T-helper 9 cell (primary cell): ENCODE measurements at regions not wholly inside any gene's neighbourhood (a gene's known extent, or its start where the extent isn't known, plus 50 kb on each side); places are given as distances from the start of the nearest gene placed in this dataset.
"Not testable (repeated sequence)": the region's sequence is repeated elsewhere in the genome, so short reads cannot be mapped to it uniquely, and the experiment has no call there.

Experiments used
- DNase-seq: peaks from one replicate; pipeline ENCODE4 v3.0.0-alpha.2; 2020

DNA sequence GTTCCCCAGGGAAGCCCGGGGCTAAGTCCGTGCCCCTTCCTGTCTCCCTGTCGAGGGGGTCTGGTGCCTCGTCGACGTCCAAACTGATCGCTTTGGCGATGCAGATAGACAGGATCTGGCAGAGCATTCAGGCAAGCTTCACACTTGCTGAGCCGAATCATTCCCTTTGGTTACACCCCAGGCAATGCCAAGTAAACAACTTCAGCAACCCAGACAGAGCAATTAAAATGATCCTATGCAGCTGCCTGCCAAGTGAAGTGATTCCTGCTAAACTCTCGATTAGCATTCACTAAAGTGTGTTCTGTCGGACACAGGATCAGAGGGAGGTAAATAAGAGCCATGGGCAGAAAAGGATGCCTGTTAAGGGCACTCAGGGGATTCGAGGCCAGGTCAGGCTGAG, 108.2 kb upstream of the RAB12 start:
- no peak for DNase-seq

DNA sequence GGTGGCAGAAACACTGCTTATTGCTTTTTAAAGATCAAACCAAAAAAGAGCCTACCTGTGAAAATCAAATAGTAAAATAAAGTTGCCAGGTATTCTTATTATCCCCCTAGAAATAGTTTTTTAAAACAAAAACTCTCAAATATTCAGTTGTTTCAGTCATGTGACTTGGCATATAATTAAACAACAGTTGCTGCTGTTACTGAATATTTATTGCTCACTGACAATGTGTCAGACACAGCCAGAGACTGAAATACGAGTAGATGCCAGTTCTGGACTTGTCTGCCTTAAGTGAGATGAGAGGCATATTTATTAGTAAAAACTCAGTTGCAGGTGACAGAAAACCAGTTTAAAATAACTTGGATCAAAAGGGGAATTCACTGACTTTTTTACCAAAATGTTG, 106.0 kb upstream of the RAB12 start:
- no peak for DNase-seq

DNA sequence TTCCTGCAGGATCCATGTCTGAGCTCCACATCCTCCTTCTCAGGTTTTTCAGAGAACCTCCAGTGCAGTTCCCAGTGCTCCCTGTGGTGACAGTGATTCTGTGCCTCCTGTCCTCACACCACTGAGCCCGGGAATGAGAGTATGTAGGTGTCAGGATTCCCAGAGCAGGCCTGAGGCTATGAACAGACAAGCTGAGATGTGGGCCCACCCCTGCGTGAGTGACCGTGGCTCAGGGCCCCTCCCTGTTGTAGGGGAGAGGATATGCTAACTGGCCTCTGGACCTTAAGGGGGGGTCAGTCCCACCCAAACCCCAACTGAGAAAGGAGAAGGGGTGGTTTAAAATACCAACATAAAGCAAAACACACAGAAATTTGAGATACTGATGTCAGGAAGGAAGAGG, 104.8 kb upstream of the RAB12 start:
- DNase-seq, result no peak

DNA sequence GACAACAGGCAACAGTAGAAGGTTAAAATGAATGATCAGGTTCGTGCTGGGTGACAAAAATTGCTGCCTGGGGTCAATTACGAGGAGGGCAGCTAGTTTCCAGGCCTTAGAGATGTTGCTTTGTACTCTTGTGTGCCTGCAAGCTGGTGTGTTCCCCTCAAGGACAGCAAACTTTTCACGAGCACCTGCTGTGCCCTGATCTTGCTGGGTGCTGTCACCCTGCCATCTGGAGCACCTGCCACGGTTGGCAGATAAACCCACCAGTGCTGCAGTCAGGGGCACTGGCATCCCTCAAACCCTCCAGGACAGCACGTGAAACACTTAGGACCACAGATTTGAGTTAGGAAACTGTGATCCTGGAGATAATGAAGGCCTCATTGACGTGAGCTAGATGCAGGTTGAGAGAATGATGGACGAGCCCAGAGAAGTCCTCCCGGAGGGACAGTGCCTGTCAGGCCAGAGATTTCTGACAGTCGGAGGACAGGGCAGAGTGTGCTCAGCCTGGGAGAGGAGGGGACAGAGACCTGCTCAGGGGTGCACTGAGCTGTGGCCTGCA, 104.3 kb upstream of the RAB12 start:
- no peak for DNase-seq

DNA sequence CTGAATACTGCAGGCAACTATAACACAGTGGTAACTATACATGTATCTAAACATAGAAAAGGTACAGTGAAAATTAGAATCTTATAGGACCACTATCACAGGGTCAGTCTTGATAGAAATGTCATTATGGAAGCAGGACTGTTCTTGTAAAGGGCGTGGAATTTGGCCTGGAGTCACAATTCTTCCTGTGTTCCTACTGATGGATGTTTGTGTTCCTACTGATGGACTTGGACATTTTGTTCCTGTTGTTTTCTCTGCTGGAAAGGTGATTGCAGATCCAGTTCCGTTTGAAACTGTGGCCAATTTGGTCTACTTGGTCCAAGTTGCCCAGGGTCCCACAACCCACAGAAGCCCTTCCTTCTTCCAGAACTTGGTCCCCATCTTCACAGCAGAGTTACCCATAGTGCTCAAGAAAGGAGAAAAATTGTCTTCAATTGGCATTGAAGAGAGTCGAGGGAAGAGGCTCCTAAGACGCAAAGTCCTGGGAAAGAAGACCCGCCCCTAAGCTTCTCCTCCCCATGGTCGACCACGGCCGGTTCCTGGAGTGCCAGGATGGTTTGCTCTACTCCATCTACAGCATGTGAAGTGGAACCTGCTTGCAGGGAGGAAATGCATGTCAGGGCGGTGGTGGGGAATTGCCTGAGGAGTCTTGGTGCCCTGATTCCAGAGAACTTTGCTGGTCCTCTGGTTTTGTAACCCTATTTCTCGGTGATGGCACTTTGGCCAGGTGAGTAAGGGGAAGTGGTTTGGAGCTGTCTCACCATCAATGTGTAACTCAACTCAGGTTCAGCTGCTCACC, 102.8 kb upstream of the RAB12 start:
- no peak for DNase-seq

DNA sequence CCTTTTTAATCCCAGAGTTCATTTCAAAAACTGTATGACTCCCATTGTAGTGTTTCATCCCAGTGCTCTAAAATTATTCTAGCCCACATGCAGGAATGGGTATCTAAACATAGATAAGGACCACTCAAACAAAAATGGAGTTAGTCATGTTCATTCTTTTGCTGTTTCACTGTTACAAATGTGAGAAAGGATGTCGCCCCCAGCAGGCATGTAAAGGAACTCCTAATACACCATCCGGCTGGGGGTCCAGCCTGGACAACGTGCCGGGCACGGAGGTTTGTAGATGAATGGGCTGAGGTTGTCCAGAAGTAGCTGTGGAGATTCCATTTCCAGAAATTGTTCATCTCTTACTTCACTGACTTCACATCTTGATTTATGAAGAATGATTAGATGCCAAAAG, 101.9 kb upstream of the RAB12 start:
- no peak for DNase-seq

DNA sequence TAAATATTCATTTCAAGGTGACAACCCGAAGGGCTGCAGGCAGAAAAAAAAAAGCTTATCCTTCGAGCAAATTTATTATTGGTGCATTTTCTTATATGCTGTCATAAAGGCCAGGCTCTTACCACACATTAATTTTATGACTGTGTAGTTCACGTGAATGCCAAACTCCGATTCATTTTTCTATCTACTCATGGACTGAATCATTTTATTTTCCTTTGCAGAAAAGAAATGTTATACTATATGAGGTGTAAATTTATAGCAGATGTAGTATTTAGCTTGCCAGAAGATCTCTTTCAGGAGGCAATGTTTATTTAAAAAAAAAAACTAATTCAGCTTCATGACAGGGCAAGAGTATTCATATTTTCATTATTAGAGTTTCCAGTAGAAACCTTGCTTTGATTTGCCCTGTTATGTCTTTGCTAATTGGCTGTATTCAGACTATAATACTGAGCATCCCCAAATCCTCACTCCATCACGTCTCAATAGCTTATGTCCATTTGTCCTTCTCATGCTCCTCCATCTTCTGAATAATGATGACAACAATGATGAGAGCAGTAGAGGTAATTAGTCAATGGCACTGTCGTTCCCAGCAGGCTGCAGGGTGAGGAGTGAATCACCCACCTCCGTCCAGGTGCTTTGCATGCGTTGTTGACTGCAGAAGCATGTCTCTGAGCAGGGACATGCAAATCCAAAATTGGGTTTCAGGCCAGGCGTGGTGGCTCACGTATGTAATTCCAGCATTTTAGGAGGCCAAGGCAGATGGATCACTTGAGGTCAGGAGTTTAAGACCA, 101.1 kb upstream of the RAB12 start:
- DNase-seq, result no peak

DNA sequence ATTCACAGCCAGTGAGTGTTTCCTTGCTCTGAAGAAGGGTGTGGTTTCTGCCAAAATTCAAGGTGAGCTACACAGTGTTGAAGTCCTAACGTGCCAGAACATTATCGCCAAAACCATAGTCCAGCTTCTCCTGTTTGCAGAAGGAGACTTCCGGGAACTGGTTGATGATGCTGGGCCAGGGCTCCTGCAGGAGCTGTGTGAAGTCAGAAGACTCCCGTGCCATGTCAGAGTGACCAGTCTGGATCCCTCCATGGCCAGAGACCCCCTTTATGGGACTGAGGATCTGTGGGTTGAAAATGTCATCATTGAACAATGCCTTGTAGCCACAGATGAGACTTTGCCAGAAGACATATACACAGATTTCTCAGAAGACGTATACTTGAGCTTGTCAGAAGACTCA, 96.0 kb upstream of the RAB12 start:
- DNase-seq, result no peak

DNA sequence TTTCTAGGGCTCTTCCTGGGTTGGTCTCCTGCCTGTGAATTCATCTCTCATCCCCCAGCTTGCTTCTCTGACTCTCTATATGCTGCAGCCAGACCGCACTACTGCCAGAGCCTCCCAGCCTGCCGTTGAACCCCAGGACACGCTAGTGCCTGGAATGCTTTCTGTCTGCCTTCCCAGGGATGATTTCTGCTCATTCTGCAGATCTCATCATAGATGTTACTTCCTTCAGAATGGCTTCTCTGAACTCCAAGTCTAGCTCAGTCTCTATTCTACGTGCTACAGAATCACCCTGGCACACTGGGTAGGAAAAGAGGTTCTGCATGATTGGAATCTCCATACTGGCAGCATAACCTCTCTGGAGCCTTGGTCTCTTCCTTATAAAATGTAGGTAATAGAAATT, 94.8 kb upstream of the RAB12 start:
- no peak for DNase-seq

DNA sequence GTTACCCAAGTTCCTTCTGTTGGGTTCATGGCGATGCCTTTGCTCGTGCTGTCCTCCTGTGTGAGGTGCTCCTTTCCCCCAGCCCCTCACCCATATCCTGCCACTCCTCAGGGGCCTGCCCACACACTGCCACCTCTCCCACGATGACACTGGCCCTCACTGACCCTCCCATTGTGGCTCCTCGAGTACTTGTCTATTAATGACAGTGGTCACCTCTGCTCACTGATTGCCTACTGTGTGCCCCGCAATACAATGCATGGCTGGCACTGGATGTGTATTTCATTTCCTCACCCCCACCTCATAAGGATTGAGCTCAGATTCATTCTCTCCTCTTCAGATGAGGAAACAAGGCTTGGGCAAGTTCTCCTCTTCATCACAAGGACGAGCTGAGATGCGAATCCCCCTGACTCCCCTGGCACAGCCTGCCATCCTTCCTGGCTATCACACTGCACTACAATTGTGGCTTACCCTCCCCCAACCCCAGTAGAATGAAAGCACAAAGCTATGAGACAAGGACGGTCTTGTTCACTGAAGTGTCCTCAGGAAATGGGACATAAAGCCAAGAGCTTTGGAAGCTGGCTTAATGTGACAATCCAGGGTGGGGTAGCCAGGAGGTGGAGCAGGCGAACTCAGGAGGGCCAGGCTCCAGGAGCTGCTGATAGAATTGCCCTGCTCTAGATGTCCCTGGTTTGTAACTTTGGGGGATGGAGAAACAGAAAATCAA, 93.9 kb upstream of the RAB12 start:
- no peak for DNase-seq

DNA sequence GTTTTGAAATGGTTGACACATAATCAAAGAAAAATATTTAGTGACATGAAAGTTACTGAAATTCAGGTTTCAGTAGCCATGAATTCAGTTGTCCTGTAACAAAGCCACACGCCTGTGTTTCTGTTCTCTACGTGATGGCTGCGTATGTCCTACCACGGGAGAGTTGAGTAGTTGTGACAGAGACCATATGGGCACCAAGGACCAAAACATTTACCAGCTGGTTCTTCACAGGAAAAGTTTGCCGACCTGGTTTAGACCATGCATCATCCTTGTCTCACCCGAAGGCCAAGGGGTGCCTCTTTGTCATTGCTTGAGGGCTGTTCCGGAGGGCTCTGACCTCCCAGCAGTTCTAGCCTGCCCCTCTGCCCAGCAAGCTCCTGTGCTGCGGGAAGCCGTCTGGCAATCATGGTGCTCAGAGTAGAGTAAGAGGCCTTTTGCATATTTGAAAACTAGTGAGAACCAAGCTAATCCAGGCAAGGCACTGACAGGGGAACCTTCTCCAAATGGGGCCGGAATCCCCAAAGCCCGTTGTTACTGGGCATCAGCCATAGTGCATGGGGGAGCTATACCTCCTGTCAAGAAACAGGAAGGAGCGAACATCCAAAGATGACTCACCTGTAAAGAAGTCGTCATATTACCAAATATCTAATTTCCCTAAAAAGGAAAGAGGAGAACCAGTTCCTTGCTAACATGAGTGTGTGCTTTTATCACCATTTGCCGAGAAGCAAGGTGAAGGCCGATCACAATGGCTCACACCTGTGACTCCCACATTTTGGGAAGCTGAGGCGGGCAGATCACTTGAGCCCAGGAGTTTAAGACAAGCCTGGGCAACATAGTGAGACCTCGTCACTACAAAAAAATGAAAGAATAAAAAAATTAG, 92.6 kb upstream of the RAB12 start:
- no peak for DNase-seq

DNA sequence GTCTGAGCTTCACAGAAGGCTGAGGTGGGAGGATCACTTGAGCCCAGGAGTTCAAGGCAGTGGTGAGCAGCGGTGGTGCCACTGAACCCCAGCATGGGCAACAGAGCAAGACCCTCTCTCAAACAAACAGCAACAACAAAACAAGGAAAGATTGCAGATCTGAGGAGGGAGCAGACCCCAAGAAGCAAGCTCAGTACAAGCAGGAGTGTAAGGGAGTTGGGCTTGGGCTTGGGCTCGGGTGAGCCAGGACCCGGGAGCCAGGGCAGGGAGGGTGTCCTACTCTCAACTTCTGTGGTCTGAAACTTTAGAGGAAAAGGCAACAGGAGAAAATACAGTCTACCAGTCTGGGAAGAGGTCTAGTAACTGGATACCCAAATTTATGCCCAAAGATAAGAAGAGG, 92.0 kb upstream of the RAB12 start:
- no peak for DNase-seq

DNA sequence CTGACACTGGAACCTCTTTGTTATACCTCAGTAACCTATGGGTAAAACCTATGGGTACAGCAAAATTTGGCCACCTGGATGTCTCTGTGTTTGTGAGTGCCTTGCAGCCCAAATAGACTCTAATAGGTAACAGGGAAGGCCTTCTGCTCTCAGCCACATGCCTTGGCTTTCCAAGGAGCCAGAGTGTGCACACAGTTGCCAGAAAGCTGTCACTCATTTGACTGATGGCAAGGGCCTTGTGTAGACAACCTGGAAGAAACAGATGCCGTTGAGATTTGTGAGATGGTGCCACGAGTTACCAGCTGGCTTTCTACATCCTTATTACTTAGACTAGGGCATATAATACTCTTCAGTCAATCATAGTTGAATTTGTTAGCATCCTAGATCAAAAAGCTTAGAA, 90.1 kb upstream of the RAB12 start:
- no peak for DNase-seq

DNA sequence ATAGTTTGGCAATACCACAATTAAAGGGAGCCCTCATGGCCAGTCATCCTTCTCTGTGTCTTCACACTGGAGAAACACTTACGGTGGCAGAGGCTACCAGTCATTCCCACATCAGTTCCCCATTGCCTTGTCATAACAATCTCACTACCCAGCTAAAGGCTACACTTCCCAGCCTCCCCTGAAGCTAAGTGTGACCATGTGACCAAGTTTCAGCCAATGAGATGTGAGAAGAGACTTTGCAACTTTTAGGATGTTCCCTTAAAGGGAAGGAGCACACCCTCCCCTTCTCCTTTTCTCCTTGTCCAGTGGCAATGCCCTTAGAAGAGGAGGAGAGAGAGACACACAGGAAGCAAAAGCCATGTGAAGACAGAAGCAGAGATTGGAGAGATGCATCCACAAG, 89.0 kb upstream of the RAB12 start:
- DNase-seq, result no peak

DNA sequence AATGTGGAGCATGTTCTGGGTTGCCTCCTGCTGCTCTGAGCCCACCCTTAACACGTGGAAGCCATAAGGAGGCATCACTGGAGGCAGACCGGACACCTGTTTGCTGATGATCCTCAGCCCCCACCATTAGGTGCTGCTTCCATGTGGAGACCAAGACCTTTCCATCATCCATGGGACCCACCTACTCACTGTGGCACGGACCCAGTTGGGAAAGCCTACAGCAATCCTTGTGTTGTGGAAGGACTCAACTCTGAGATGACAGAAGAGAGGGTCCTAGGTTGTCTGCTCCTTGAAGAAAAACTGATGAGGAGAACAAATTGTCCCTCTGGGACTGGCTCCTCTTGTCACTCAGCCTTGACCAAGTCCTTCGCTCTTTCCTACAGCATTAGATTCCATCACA, 86.5 kb upstream of the RAB12 start:
- no peak for DNase-seq

DNA sequence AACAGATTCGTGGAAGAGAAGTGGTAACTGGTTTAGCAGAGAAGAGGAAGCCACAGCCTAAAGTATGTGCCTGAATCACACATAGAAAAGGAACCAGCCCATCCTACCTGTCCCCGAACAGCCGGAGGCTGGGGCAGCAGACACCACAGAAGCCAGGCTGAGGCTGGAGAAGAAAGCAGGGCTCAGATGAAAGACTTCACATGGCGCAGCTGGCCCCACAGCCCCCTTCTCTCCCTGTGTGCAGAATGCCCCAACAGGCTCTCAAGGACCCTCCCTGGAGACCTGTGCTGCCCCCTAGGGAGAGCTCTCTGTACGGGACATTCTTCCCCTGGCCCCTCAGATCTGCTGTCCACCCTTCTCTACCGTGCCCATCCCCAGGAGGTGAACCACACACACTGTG, 83.5 kb upstream of the RAB12 start:
- DNase-seq, result no peak

DNA sequence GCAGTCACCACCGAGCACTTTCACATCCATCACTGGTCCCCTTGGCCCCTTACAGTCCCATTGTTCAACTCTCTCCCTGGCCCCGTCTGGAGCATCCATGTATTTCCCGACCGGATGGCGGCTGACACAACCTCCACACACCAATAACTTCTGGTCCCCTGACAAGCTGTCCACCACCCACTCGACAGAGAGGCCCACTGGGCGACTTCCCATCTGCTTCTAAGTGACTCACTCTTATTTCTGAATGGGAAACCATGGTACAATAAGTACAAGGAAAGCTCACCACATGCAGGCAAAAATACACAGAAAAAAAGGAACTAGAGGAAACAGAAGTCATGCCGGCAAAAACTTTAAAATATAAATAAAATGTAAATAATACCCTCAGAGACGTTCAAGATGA, 82.9 kb upstream of the RAB12 start:
- no peak for DNase-seq

DNA sequence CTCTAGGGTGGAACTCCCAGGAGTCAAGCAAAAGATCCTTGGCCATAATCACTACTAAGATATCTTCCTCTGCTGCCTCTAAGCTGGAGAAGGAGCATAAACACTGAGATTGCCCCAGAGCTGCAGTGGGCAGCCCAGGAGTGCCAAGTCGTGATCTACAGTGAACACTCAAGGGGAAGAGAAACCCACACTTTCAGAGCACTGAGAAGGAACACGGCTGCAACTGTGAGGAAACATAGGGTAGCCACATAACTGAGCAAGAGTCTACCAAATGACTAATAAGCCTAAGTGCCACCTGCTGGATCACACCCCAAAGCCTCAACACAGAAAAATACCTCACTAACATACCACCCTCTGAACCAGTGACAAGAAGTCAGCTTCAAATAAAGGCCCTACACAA, 79.6 kb upstream of the RAB12 start:
- no peak for DNase-seq

DNA sequence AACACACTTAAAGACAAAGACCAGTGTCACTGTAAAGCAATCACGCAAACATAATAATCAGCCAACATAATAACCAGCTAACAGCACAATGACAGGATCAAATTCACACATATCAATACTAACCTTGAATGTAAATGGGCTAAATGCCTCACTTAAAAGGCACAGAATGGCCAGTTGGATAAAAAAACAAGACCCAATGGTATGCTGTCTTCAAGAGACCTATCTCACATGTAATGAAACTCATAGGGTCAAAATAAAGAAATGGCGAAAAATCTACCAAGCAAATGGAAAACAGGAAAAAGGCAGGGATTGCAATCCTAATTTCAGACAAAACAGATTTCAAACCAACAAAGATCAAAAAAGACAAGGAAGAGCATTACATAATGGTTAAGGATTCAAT, 78.2 kb upstream of the RAB12 start:
- DNase-seq, result not testable (repeated sequence)

DNA sequence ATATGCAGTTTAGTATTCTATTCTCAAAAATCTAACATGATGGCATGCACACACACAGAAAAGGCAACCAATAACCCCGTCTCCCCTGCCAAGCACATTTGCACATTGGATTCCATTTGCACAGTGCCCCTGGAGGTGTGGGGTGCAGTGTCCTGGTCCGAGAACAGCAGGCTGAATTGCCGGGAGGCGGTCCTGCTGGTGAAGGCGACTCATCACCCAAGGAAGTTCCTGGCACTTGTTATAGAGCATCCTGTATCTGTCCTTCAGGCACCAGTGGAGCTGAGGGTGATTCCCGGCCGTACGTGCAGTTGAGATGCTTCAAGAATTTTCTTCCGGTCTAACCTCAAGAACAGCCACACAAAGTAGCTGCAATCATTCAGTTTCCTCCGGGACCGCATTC, 73.0 kb upstream of the RAB12 start:
- no peak for DNase-seq

DNA sequence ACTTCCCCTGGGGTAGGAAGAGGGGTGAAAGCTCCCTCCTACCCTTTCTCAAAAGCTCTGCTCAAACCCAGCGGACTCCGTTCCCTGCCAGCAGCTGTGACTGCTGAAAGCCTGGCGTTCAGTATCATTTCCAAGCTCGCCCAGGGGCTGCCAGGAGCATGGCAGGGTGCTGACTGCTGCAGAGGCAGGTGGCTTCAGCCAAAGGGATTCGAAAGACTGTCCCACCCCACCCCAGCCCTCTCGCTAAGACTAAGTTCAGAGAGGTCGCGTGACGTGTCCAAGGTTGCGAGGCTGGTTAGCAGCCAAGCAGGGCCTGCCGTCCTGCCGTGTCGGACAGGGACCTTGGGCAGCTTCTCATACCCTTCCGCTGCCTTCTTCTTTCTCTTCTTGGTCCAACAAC, 72.3 kb upstream of the RAB12 start:
- no peak for DNase-seq

DNA sequence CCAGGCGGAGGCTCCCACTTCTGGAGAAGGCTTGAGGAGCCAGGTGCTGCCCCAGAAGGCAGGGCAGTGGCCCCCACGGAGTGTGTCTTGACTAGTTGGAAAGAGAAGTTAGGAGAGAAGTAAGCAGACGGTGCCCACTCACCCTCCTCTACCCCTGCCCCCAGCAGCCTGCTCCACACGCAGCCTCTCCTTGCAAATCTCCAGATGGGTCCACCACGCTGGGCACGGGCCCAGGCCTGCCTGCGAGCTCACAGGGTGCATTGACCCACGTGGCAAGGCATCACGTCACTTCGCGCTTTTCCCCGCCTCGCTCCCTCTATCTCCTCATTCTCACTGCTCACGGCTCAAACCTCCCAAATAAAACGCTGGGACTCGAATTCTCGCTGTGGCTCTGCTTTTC, 71.8 kb upstream of the RAB12 start:
- DNase-seq, result no peak

DNA sequence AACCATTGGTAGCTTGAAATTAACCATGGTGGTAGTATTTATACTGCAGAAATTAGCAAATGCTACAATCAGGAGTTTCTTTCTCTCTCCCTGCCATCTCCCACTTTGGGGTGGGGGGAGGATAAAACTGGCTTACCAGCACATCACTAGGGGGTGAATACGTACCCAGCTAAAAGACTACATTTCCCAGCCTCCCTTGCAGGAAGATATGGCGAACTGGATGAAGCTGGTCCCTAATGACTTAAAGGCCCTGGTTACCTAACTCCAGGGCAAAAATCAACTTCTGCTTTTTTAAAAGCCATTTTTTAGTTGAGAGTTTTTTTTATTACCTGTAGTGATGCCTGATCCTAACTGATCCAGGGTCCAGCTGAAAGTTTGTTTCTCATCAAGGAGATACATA, 70.3 kb upstream of the RAB12 start:
- DNase-seq, result no peak
